ENCODE measurements at regions not wholly inside any gene's neighbourhood (a gene's known extent, or its start where the extent isn't known, plus 50 kb on each side); places are given as distances from the start of the nearest gene placed in this dataset.

GRCh38 chr10:124229989-124230634, 136.7 kb upstream of the CHST15 start:
- Histone ChIP-seq H3K27ac (ENCODE audit: low read depth, low read length) (no peak overlapping the region), H3K27me3 (ENCODE audit: control insufficient read depth in 1 of 2, insufficient read depth in 2 of 2, low read length in 2 of 2) (no peaks in the 10 kb centered on the region), H3K4me3 (ENCODE audit: low read depth in 1 of 2, low read length in 2 of 2) (no peak overlapping the region), H3K9me3 (ENCODE audit: control insufficient read depth in 1 of 2, low read length in 2 of 2) (peaks cover 0 to 9% of the 10 kb centered on the region in 2 donors), H3K9ac (ENCODE audit: low read depth in 1 of 2, low read length in 2 of 2) (no peak overlapping the region), H3K4me1 (ENCODE audit: control insufficient read depth in 1 of 2, insufficient read depth in 2 of 2, low read length in 2 of 2) (no peaks in the 10 kb centered on the region), H3K36me3 (ENCODE audit: control insufficient read depth in 1 of 2, insufficient read depth in 2 of 2, low read length in 2 of 2) (no peaks in the 10 kb centered on the region)

GRCh38 chr10:124229201-124229988, 136.0 kb upstream of the CHST15 start:
- Histone ChIP-seq H3K9me3 (ENCODE audit: control insufficient read depth in 1 of 2, low read length in 2 of 2) (peaks cover 0 to 9% of the 10 kb centered on the region in 2 donors), H3K4me3 (ENCODE audit: low read depth in 1 of 2, low read length in 2 of 2) (no peak overlapping the region), H3K36me3 (ENCODE audit: control insufficient read depth in 1 of 2, insufficient read depth in 2 of 2, low read length in 2 of 2) (no peaks in the 10 kb centered on the region), H3K27me3 (ENCODE audit: control insufficient read depth in 1 of 2, insufficient read depth in 2 of 2, low read length in 2 of 2) (no peaks in the 10 kb centered on the region), H3K27ac (ENCODE audit: low read depth, low read length) (no peak overlapping the region), H3K9ac (ENCODE audit: low read depth in 1 of 2, low read length in 2 of 2) (no peak overlapping the region), H3K4me1 (ENCODE audit: control insufficient read depth in 1 of 2, insufficient read depth in 2 of 2, low read length in 2 of 2) (no peaks in the 10 kb centered on the region)

- Histone ChIP-seq H3K9me3 (ENCODE audit: control insufficient read depth in 1 of 2, low read length in 2 of 2) (peaks cover 0 to 9% of the 10 kb centered on the region in 2 donors), H3K36me3 (ENCODE audit: control insufficient read depth in 1 of 2, insufficient read depth in 2 of 2, low read length in 2 of 2) (no peaks in the 10 kb centered on the region), H3K4me1 (ENCODE audit: control insufficient read depth in 1 of 2, insufficient read depth in 2 of 2, low read length in 2 of 2) (no peaks in the 10 kb centered on the region)
Observed at GRCh38 chr10:124228471-124228870, 135.1 kb upstream of the CHST15 start.

GRCh38 chr10:124227988-124228387, 134.6 kb upstream of the CHST15 start:
- Histone ChIP-seq H3K9ac (ENCODE audit: low read depth in 1 of 2, low read length in 2 of 2) (no peak overlapping the region), H3K9me3 (ENCODE audit: control insufficient read depth in 1 of 2, low read length in 2 of 2) (peaks cover 0 to 9% of the 10 kb centered on the region in 2 donors), H3K4me1 (ENCODE audit: control insufficient read depth in 1 of 2, insufficient read depth in 2 of 2, low read length in 2 of 2) (no peaks in the 10 kb centered on the region), H3K27me3 (ENCODE audit: control insufficient read depth in 1 of 2, insufficient read depth in 2 of 2, low read length in 2 of 2) (no peaks in the 10 kb centered on the region), H3K4me3 (ENCODE audit: low read depth in 1 of 2, low read length in 2 of 2) (no peak overlapping the region), H3K36me3 (ENCODE audit: control insufficient read depth in 1 of 2, insufficient read depth in 2 of 2, low read length in 2 of 2) (no peaks in the 10 kb centered on the region), H3K27ac (ENCODE audit: low read depth, low read length) (no peak overlapping the region)

More at GRCh38 chr10:124228471-124228870, 135.1 kb upstream of the CHST15 start:
- Histone ChIP-seq H3K27ac (ENCODE audit: low read depth, low read length) (no peak overlapping the region), H3K27me3 (ENCODE audit: control insufficient read depth in 1 of 2, insufficient read depth in 2 of 2, low read length in 2 of 2) (no peaks in the 10 kb centered on the region), H3K9ac (ENCODE audit: low read depth in 1 of 2, low read length in 2 of 2) (no peak overlapping the region), H3K4me3 (ENCODE audit: low read depth in 1 of 2, low read length in 2 of 2) (no peak overlapping the region)

- Histone ChIP-seq H3K4me3 (ENCODE audit: low read depth in 1 of 2, low read length in 2 of 2) (no peak overlapping the region), H3K9me3 (ENCODE audit: control insufficient read depth in 1 of 2, low read length in 2 of 2) (peaks cover 0 to 9% of the 10 kb centered on the region in 2 donors), H3K27me3 (ENCODE audit: control insufficient read depth in 1 of 2, insufficient read depth in 2 of 2, low read length in 2 of 2) (no peaks in the 10 kb centered on the region), H3K9ac (ENCODE audit: low read depth in 1 of 2, low read length in 2 of 2) (no peak overlapping the region), H3K27ac (ENCODE audit: low read depth, low read length) (no peak overlapping the region), H3K4me1 (ENCODE audit: control insufficient read depth in 1 of 2, insufficient read depth in 2 of 2, low read length in 2 of 2) (peaks cover 0 to 1% of the 10 kb centered on the region in 2 donors), H3K36me3 (ENCODE audit: control insufficient read depth in 1 of 2, insufficient read depth in 2 of 2, low read length in 2 of 2) (no peaks in the 10 kb centered on the region)
Observed at GRCh38 chr10:124227055-124227975, 133.9 kb upstream of the CHST15 start.

- Histone ChIP-seq H3K27me3 (ENCODE audit: control insufficient read depth in 1 of 2, insufficient read depth in 2 of 2, low read length in 2 of 2) (no peaks in the 10 kb centered on the region), H3K36me3 (ENCODE audit: control insufficient read depth in 1 of 2, insufficient read depth in 2 of 2, low read length in 2 of 2) (no peaks in the 10 kb centered on the region), H3K9me3 (ENCODE audit: control insufficient read depth in 1 of 2, low read length in 2 of 2) (peaks cover 0 to 9% of the 10 kb centered on the region in 2 donors), H3K4me1 (ENCODE audit: control insufficient read depth in 1 of 2, insufficient read depth in 2 of 2, low read length in 2 of 2) (peaks cover under 1 to 5% of the 10 kb centered on the region in 2 donors), H3K4me3 (ENCODE audit: low read depth in 1 of 2, low read length in 2 of 2) (no peak overlapping the region), H3K27ac (ENCODE audit: low read depth, low read length) (no peak overlapping the region), H3K9ac (ENCODE audit: low read depth in 1 of 2, low read length in 2 of 2) (no peak overlapping the region)
Observed at GRCh38 chr10:124226271-124227054, 133.1 kb upstream of the CHST15 start.

- H3K27ac ChIP-seq (ENCODE audit: low read depth, low read length): no peak overlapping the region
- no peaks in the 10 kb centered on the region for H3K27me3 ChIP-seq (ENCODE audit: control insufficient read depth in 1 of 2, insufficient read depth in 2 of 2, low read length in 2 of 2)
- H3K4me1 ChIP-seq (ENCODE audit: control insufficient read depth in 1 of 2, insufficient read depth in 2 of 2, low read length in 2 of 2): peaks cover 7 to 11% of the 10 kb centered on the region in 2 donors
- no peak overlapping the region for H3K4me3 ChIP-seq (ENCODE audit: low read depth in 1 of 2, low read length in 2 of 2)
- no peaks in the 10 kb centered on the region for H3K36me3 ChIP-seq (ENCODE audit: control insufficient read depth in 1 of 2, insufficient read depth in 2 of 2, low read length in 2 of 2)
- H3K9ac ChIP-seq (ENCODE audit: low read depth in 1 of 2, low read length in 2 of 2): no peak overlapping the region
- H3K9me3 ChIP-seq (ENCODE audit: control insufficient read depth in 1 of 2, low read length in 2 of 2): peaks cover 0 to 9% of the 10 kb centered on the region in 2 donors
Observed at GRCh38 chr10:124225467-124226270, 132.3 kb upstream of the CHST15 start.

GRCh38 chr10:124225029-124225466, 131.7 kb upstream of the CHST15 start:
- Histone ChIP-seq H3K9ac (ENCODE audit: low read depth in 1 of 2, low read length in 2 of 2) (no peak overlapping the region), H3K27ac (ENCODE audit: low read depth, low read length) (no peak overlapping the region), H3K27me3 (ENCODE audit: control insufficient read depth in 1 of 2, insufficient read depth in 2 of 2, low read length in 2 of 2) (no peaks in the 10 kb centered on the region), H3K9me3 (ENCODE audit: control insufficient read depth in 1 of 2, low read length in 2 of 2) (peaks cover 0 to 9% of the 10 kb centered on the region in 2 donors), H3K36me3 (ENCODE audit: control insufficient read depth in 1 of 2, insufficient read depth in 2 of 2, low read length in 2 of 2) (no peaks in the 10 kb centered on the region), H3K4me1 (ENCODE audit: control insufficient read depth in 1 of 2, insufficient read depth in 2 of 2, low read length in 2 of 2) (peaks cover 7 to 14% of the 10 kb centered on the region in 2 donors), H3K4me3 (ENCODE audit: low read depth in 1 of 2, low read length in 2 of 2) (no peak overlapping the region)
